H1 (cell line): ENCODE measurements at regions not wholly inside any gene's neighbourhood (a gene's known extent, or its start where the extent isn't known, plus 50 kb on each side); places are given as distances from the start of the nearest gene placed in this dataset.

Source experiments
- CTCF ChIA-PET: fragments of 300-600 bp; sonication (Branson Sonifier 250); formaldehyde crosslinking; loops from one replicate; lab custom pipeline; 2021; ENCODE audit not compliant: partially characterized antibody; lab: Charles Lee
- POLR2A ChIA-PET: fragments of 300-600 bp; sonication (Branson Sonifier 250); formaldehyde crosslinking; loops from one replicate; lab custom pipeline; 2021; ENCODE audit warnings: inconsistent platforms; ENCODE audit not compliant: partially characterized antibody; lab: Charles Lee
- DNase-seq, 2 experiments: peaks; one replicate each; pipeline versions ENCODE4 v3.0.0 to v3.0.0-alpha.2; 2010 to 2022; ENCODE audit warnings: low spot score in 2 of 2, low read depth in 1 of 2, mixed read lengths in 1 of 2
- FAIRE-seq: peaks from 2 replicates; lab custom pipeline; 2011; peaks lifted over from hg19 to GRCh38; lab: Jason Lieb, UNC
- H2AFZ ChIP-seq: 2 replicates; pipeline ENCODE4 v1.8.1; 2012; ENCODE audit warnings: low read length, inconsistent platforms
- H2AK5ac ChIP-seq: 2 replicates; pipeline ENCODE4 v1.6.1; 2013; ENCODE audit warnings: low read depth, low read length
- H2BK120ac ChIP-seq: replicated peaks from 2 replicates; pipeline ENCODE3; 2013; ENCODE audit warnings: low read depth, low read length, inconsistent platforms
- H2BK12ac ChIP-seq: 2 replicates; pipeline ENCODE4 v1.6.1; 2013; ENCODE audit warnings: low read depth, low read length
- H2BK15ac ChIP-seq: 2 replicates; pipeline ENCODE4 v1.6.1; 2013; ENCODE audit warnings: low read length
- H2BK20ac ChIP-seq: 2 replicates; pipeline ENCODE4 v1.6.1; 2013; ENCODE audit warnings: low read length
- H2BK5ac ChIP-seq: 2 replicates; pipeline ENCODE4 v1.6.1; 2013; ENCODE audit warnings: low read depth, low read length
- H3K14ac ChIP-seq: 2 replicates; pipeline ENCODE4 v1.6.1; 2013; ENCODE audit warnings: inconsistent platforms; ENCODE audit not compliant: insufficient read length
- H3K18ac ChIP-seq: 2 replicates; pipeline ENCODE4 v1.6.1; 2013; ENCODE audit warnings: low read length; ENCODE audit errors: extremely low read depth
- H3K23ac ChIP-seq: 2 replicates; pipeline ENCODE4 v1.6.1; 2013; ENCODE audit warnings: inconsistent platforms; ENCODE audit not compliant: insufficient read length
- H3K23me2 ChIP-seq: 2 replicates; pipeline ENCODE4 v1.6.1; 2013; ENCODE audit warnings: low read depth, low read length
- H3K27ac ChIP-seq: 2 replicates; pipeline ENCODE4 v1.6.1; 2011; ENCODE audit warnings: low read depth, low read length, inconsistent platforms
- H3K27me3 ChIP-seq, 4 experiments: replicated peaks in 1 of 4; 1 replicate in 1 of 4; 2 replicates in 3 of 4; pipeline versions ENCODE4 v1.6.1 to v1.8.1; 2011 to 2013; ENCODE audit warnings: low read length in 3 of 4, mild to moderate bottlenecking in 3 of 4, inconsistent platforms in 2 of 4, mixed read lengths in 2 of 4, moderate library complexity in 1 of 4; ENCODE audit not compliant: control insufficient read depth in 3 of 4, insufficient read depth in 3 of 4; ENCODE audit errors: extremely low read depth in 1 of 4
- H3K36me3 ChIP-seq, 4 experiments: 2 replicates each; pipeline versions ENCODE4 v1.6.1 to v1.8.1; 2011 to 2013; ENCODE audit warnings: mild to moderate bottlenecking in 4 of 4, low read length in 3 of 4, moderate library complexity in 2 of 4, control low read depth in 1 of 4, inconsistent platforms in 1 of 4; ENCODE audit not compliant: insufficient read depth in 4 of 4, control insufficient read depth in 2 of 4
- H3K4ac ChIP-seq: replicated peaks from 2 replicates; pipeline ENCODE3; 2013; ENCODE audit warnings: low read length, low read depth, mixed read lengths, inconsistent platforms; ENCODE audit not compliant: insufficient read length
- H3K4me1 ChIP-seq, 4 experiments: replicated peaks in 1 of 4; 1 replicate in 1 of 4; 2 replicates in 3 of 4; pipeline versions ENCODE4 v1.6.1 to v1.8.1; 2011 to 2013; ENCODE audit warnings: low read length in 3 of 4, inconsistent platforms in 2 of 4, mixed read lengths in 1 of 4; ENCODE audit not compliant: insufficient read depth in 4 of 4, control insufficient read depth in 3 of 4
- H3K4me2 ChIP-seq, 2 experiments: 2 replicates each; pipeline versions ENCODE4 v1.6.1 to v1.8.1; 2011 to 2013; ENCODE audit warnings: low read depth in 2 of 2, low read length in 2 of 2, control low read depth in 1 of 2, inconsistent platforms in 1 of 2, mild to moderate bottlenecking in 1 of 2; ENCODE audit not compliant: insufficient read depth in 1 of 2
- H3K4me3 ChIP-seq, 4 experiments: fragments of 200-600, 300-600 bp in 1 of 4; sonication (generic), shearing (Covaris generic), sonication (Bioruptor Twin) in 1 of 4; 2 replicates each; pipeline versions ENCODE4 v1.5.1 to v1.8.1; 2011 to 2016; ENCODE audit warnings: low read length in 4 of 4, low read depth in 3 of 4, control low read depth in 2 of 4, inconsistent platforms in 2 of 4, mild to moderate bottlenecking in 2 of 4, mixed read lengths in 1 of 4, moderate library complexity in 1 of 4; ENCODE audit not compliant: insufficient read depth in 2 of 4; ENCODE audit errors: extremely low read depth in 1 of 4
- H3K56ac ChIP-seq: replicated peaks from 2 replicates; pipeline ENCODE3; 2013; ENCODE audit warnings: low read depth, mild to moderate bottlenecking, mixed read lengths, low read length, inconsistent platforms; ENCODE audit not compliant: insufficient read length
- H3K79me1 ChIP-seq: 2 replicates; pipeline ENCODE4 v1.6.1; 2013; ENCODE audit warnings: low read depth, low read length, control low read depth
- H3K79me2 ChIP-seq, 2 experiments: 2 replicates each; pipeline versions ENCODE4 v1.6.1 to v1.8.1; 2012 to 2013; ENCODE audit warnings: low read length in 2 of 2, mild to moderate bottlenecking in 2 of 2, inconsistent platforms in 1 of 2; ENCODE audit not compliant: insufficient read depth in 2 of 2, control insufficient read depth in 1 of 2
- H3K9ac ChIP-seq, 4 experiments: replicated peaks in 1 of 4; 1 replicate in 1 of 4; 2 replicates in 3 of 4; pipeline versions ENCODE4 v1.6.1 to v1.8.1; 2011 to 2013; ENCODE audit warnings: low read depth in 3 of 4, low read length in 3 of 4, control low read depth in 2 of 4, mild to moderate bottlenecking in 2 of 4, moderate library complexity in 2 of 4, inconsistent platforms in 1 of 4; ENCODE audit errors: extremely low read depth in 1 of 4
- H3K9me3 ChIP-seq, 2 experiments: 2 replicates each; pipeline versions ENCODE4 v1.6.1 to v1.8.1; 2012 to 2013; ENCODE audit warnings: mild to moderate bottlenecking in 2 of 2, moderate library complexity in 2 of 2, control low read depth in 1 of 2, inconsistent platforms in 1 of 2, low read depth in 1 of 2, low read length in 1 of 2, mixed read lengths in 1 of 2; ENCODE audit not compliant: insufficient read depth in 2 of 2
- H4K20me1 ChIP-seq, 2 experiments: replicated peaks in 1 of 2; 2 replicates each; pipeline versions ENCODE3 to v1.8.1; 2011 to 2013; ENCODE audit warnings: inconsistent platforms in 2 of 2, low read length in 2 of 2, mild to moderate bottlenecking in 1 of 2; ENCODE audit not compliant: insufficient read depth in 2 of 2, control insufficient read depth in 1 of 2
- H4K5ac ChIP-seq: 2 replicates; pipeline ENCODE4 v1.6.1; 2013; ENCODE audit warnings: low read length, low read depth, mixed read lengths, inconsistent platforms; ENCODE audit not compliant: insufficient read length
- H4K8ac ChIP-seq: 2 replicates; pipeline ENCODE4 v1.8.0; 2013; ENCODE audit warnings: mild to moderate bottlenecking, moderate library complexity, low read length, inconsistent platforms; ENCODE audit not compliant: insufficient read depth; ENCODE audit errors: extremely low read depth
- H4K91ac ChIP-seq: replicated peaks from 2 replicates; pipeline ENCODE3; 2013; ENCODE audit warnings: low read length, mixed read lengths, inconsistent platforms; ENCODE audit not compliant: insufficient read length
- KDM1A ChIP-seq: fragments of 200-600, 300-600 bp; sonication (generic); IDR thresholded peaks from 2 replicates; pipeline ENCODE4 v1.7.1; 2016; ENCODE audit warnings: mild to moderate bottlenecking, low read length, borderline replicate concordance
- PHF8 ChIP-seq: fragments of 200-600 bp; sonication (generic); conservative IDR thresholded peaks from 2 replicates; pipeline ENCODE4 v1.7.1; 2012; ENCODE audit warnings: low read depth, mild to moderate bottlenecking, inconsistent platforms, low read length, moderate library complexity
- POLR2AphosphoS5 ChIP-seq: IDR thresholded peaks from 2 replicates; pipeline ENCODE4 v1.6.1; 2011; ENCODE audit warnings: low read depth, low read length
- TAF7 ChIP-seq: optimal IDR thresholded peaks from 2 replicates; pipeline ENCODE3; 2011; ENCODE audit warnings: low read depth, mild to moderate bottlenecking, inconsistent platforms, low read length, moderate library complexity, borderline replicate concordance
- WGBS, 2 experiments: shearing (Covaris generic) in 1 of 2; methylation state at CpG; one replicate each; pipeline versions ENCODE4 v1.1.6 to v1.1.7; 2013 to 2015; ENCODE audit warnings: low lambda C conversion rate in 2 of 2, mixed read lengths in 2 of 2, inconsistent platforms in 1 of 2, low coverage in 1 of 2, missing lambda C conversion rate in 1 of 2; ENCODE audit not compliant: insufficient replicate concordance in 2 of 2, insufficient coverage in 1 of 2, insufficient read length in 1 of 2; ENCODE audit errors: extremely low coverage in 1 of 2, missing lambda C conversion rate in 1 of 2; 5-methylcytosine and 5-hydroxymethylcytosine counted together

DNA sequence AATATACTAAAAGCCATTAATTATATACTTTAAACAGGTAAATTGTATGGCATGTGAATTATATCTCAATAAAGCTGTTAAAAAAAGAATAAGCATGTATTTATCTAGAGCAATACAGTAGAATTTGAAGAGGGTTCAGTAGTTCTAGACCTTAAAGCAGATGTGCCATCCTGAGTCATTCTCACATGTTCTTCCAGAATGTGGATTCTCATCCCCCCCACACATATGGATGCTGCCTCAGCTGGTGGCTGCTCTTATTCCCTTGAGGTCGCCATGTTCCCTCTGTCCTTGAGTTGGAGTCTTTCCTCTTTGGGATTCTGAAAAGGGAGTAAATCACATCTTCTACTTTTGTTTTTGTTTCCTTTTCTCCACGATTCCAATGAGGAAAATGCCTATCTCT lies 321.3 kb downstream of the AEBP2 start:
- no peaks in the 10 kb centered on the region for H3K79me2 ChIP-seq
- H3K36me3 ChIP-seq, result no peaks in the 10 kb centered on the region
- no peaks in the 10 kb centered on the region for H4K20me1 ChIP-seq
- H4K5ac ChIP-seq, result no peak overlapping the region
- H3K23me2 ChIP-seq, result no peaks in the 10 kb centered on the region
- no peak overlapping the region for H3K14ac ChIP-seq
- no peak overlapping the region for H3K9ac ChIP-seq
- no peak overlapping the region for H2BK12ac ChIP-seq
- CTCF ChIA-PET, result interaction anchor here (0.9 to 1.7 kb wide), 2 partner anchors 19 to 460 kb away, joined by 4 to 5 read pairs; no protein-coding TSS in a partner anchor
- no peak overlapping the region for H3K56ac ChIP-seq
- no peak overlapping the region for H4K8ac ChIP-seq
- no peak overlapping the region for H2AFZ ChIP-seq
- no peak overlapping the region for H2BK15ac ChIP-seq
- no peak overlapping the region for H3K4ac ChIP-seq
- H4K91ac ChIP-seq, result no peak overlapping the region
- no peak overlapping the region for H3K27ac ChIP-seq
- H3K4me2 ChIP-seq, result no peak overlapping the region
- H3K27me3 ChIP-seq, result no peaks in the 10 kb centered on the region
- H3K23ac ChIP-seq, result no peak overlapping the region
- no peak for DNase-seq
- H3K9me3 ChIP-seq, result no peaks in the 10 kb centered on the region
- POLR2A ChIA-PET, result no interaction called here
- no peak for FAIRE-seq
- H3K4me1 ChIP-seq, result no peaks in the 10 kb centered on the region
- H3K4me3 ChIP-seq, result no peak overlapping the region
- H2BK5ac ChIP-seq, result no peak overlapping the region
- no peak overlapping the region for H2AK5ac ChIP-seq
- H3K79me1 ChIP-seq, result no peaks in the 10 kb centered on the region
- H2BK120ac ChIP-seq, result no peak overlapping the region
- 76% methylated on average over 2 of the region's 2 CpGs; no CpG with 5 or more reads in 1 of the 2 experiments for WGBS, 2 experiments
- H2BK20ac ChIP-seq, result no peak overlapping the region
- H3K18ac ChIP-seq, result no peak overlapping the region
- TF ChIP-seq TAF7 (no peak), KDM1A (no peak), PHF8 (no peak), POLR2AphosphoS5 (no peak)
